HL-60 (cell line): ENCODE measurements at regions not wholly inside any gene's neighbourhood (a gene's known extent, or its start where the extent isn't known, plus 50 kb on each side); places are given as distances from the start of the nearest gene placed in this dataset.

Source experiments
- DNase-seq, 2 experiments: peaks; one replicate each; pipeline ENCODE4 v3.0.0-alpha.2; 2010 to 2020; ENCODE audit warnings: low read depth in 1 of 2, low spot score in 1 of 2
- H3K27ac ChIP-seq: fragments of 250-450 bp; sonication (Bioruptor Pico); replicated peaks from 2 replicates; pipeline ENCODE4 v1.5.1; 2020; ENCODE audit warnings: mild to moderate bottlenecking, moderate library complexity
- H3K27me3 ChIP-seq: fragments of 250-450 bp; sonication (Bioruptor Pico); 2 replicates; pipeline ENCODE4 v1.5.1; 2021; ENCODE audit warnings: mild to moderate bottlenecking, moderate library complexity; ENCODE audit not compliant: insufficient read depth, poor library complexity, severe bottlenecking
- H3K4me3 ChIP-seq: replicated peaks from 2 replicates; pipeline ENCODE4 v1.5.1; 2011; ENCODE audit warnings: mild to moderate bottlenecking, control low read depth, low read length; ENCODE audit not compliant: insufficient read depth
- CTCF ChIP-seq: IDR thresholded peaks from one replicate; pipeline ENCODE4 v1.5.1; 2011; ENCODE audit warnings: low read length, control low read depth, inconsistent platforms; ENCODE audit not compliant: insufficient read depth
- GABPA ChIP-seq: IDR thresholded peaks from 2 replicates; pipeline ENCODE4 v1.6.1; 2012; ENCODE audit warnings: low read depth
- POLR2AphosphoS5 ChIP-seq: IDR thresholded peaks from 2 replicates; pipeline ENCODE4 v1.6.1; 2012; ENCODE audit warnings: low read depth
- REST ChIP-seq: IDR thresholded peaks from 2 replicates; pipeline ENCODE4 v1.6.1; 2012; ENCODE audit warnings: low read depth; ENCODE audit not compliant: insufficient replicate concordance
- SPI1 ChIP-seq: IDR thresholded peaks from 2 replicates; pipeline ENCODE4 v1.6.1; 2012; ENCODE audit warnings: low read depth, mild to moderate bottlenecking, borderline replicate concordance

- no peak overlapping the region for H3K4me3 ChIP-seq
- H3K27ac ChIP-seq: no peak overlapping the region
- peaks cover 42% of the 10 kb centered on the region for H3K27me3 ChIP-seq
- TF ChIP-seq GABPA (no peak), REST (no peak), SPI1 (no peak), CTCF (no peak), POLR2AphosphoS5 (no peak)
- DNase-seq: no peak
These were observed 133.0 kb downstream of the OGFRL1 start for GRCh38 chr6:71421611-71422010.

- TF ChIP-seq CTCF: no peak
- TF ChIP-seq REST: no peak
- TF ChIP-seq GABPA: no peak
- no peak for TF ChIP-seq SPI1
- TF ChIP-seq POLR2AphosphoS5: no peak
These were observed 141.4 kb downstream of the OGFRL1 start for GRCh38 chr6:71430018-71430417.

GRCh38 chr6:71433441-71433840 lies 144.8 kb downstream of the OGFRL1 start:
- no peak for DNase-seq
- TF ChIP-seq GABPA (no peak), CTCF (no peak), POLR2AphosphoS5 (no peak)
- no peak overlapping the region for H3K27ac ChIP-seq
- no peaks in the 10 kb centered on the region for H3K27me3 ChIP-seq
- no peak overlapping the region for H3K4me3 ChIP-seq

More at GRCh38 chr6:71430018-71430417, 141.4 kb downstream of the OGFRL1 start:
- Histone ChIP-seq H3K27me3 (peaks cover 3% of the 10 kb centered on the region), H3K27ac (no peak overlapping the region), H3K4me3 (no peak overlapping the region)
- DNase-seq: no peak

GRCh38 chr6:71444222-71444621 lies 155.6 kb downstream of the OGFRL1 start:
- TF ChIP-seq GABPA: no peak
- TF ChIP-seq CTCF: no peak
- TF ChIP-seq POLR2AphosphoS5: no peak
- no peak for TF ChIP-seq REST
- no peak for TF ChIP-seq SPI1
- no peak for DNase-seq
- Histone ChIP-seq H3K27ac (no peak overlapping the region), H3K4me3 (no peak overlapping the region), H3K27me3 (peaks cover 2% of the 10 kb centered on the region)
